GM06990 (cell line): ENCODE measurements at regions not wholly inside any gene's neighbourhood (a gene's known extent, or its start where the extent isn't known, plus 50 kb on each side); places are given as distances from the start of the nearest gene placed in this dataset.

Experiments
- DNase-seq: peaks from one replicate; pipeline ENCODE4 v3.0.0-alpha.2; 2011; ENCODE audit not compliant: insufficient read length; ENCODE audit errors: extremely low read depth
- H3K27me3 ChIP-seq: replicated peaks from 2 replicates; pipeline ENCODE4 v1.6.0; 2011; ENCODE audit warnings: low read length; ENCODE audit not compliant: control insufficient read depth, insufficient read depth
- H3K36me3 ChIP-seq: 2 replicates; pipeline ENCODE4 v1.5.1; 2011; ENCODE audit warnings: low read length; ENCODE audit not compliant: control insufficient read depth, insufficient read depth
- H3K4me3 ChIP-seq: replicated peaks from 2 replicates; pipeline ENCODE4 v1.5.1; 2011; ENCODE audit warnings: low read depth, mild to moderate bottlenecking, control low read depth, low read length
- TF ChIP-seq, protein P1 (sequence below): IDR thresholded peaks from 2 replicates; pipeline ENCODE4 v1.5.1; 2011; ENCODE audit warnings: low read length, control low read depth, mild to moderate bottlenecking, inconsistent platforms; ENCODE audit not compliant: insufficient read depth, poor library complexity, severe bottlenecking

- no peak overlapping the region for H3K4me3 ChIP-seq
- TF ChIP-seq, protein P1, sequence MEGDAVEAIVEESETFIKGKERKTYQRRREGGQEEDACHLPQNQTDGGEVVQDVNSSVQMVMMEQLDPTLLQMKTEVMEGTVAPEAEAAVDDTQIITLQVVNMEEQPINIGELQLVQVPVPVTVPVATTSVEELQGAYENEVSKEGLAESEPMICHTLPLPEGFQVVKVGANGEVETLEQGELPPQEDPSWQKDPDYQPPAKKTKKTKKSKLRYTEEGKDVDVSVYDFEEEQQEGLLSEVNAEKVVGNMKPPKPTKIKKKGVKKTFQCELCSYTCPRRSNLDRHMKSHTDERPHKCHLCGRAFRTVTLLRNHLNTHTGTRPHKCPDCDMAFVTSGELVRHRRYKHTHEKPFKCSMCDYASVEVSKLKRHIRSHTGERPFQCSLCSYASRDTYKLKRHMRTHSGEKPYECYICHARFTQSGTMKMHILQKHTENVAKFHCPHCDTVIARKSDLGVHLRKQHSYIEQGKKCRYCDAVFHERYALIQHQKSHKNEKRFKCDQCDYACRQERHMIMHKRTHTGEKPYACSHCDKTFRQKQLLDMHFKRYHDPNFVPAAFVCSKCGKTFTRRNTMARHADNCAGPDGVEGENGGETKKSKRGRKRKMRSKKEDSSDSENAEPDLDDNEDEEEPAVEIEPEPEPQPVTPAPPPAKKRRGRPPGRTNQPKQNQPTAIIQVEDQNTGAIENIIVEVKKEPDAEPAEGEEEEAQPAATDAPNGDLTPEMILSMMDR = no peak
- no peak for DNase-seq
Observed at GRCh38 chr9:20092561-20092960, 303.7 kb upstream of the SLC24A2 start.

GRCh38 chr9:20087481-20087880 is 298.6 kb upstream of the SLC24A2 start:
- H3K36me3 ChIP-seq = no peaks in the 10 kb centered on the region
- no peak overlapping the region for H3K4me3 ChIP-seq
- no peaks in the 10 kb centered on the region for H3K27me3 ChIP-seq
- TF ChIP-seq, protein P1 = no peak
- no peak for DNase-seq

More at GRCh38 chr9:20092561-20092960, 303.7 kb upstream of the SLC24A2 start:
- no peaks in the 10 kb centered on the region for H3K27me3 ChIP-seq
- no peaks in the 10 kb centered on the region for H3K36me3 ChIP-seq

- Histone ChIP-seq H3K27me3 (no peaks in the 10 kb centered on the region), H3K36me3 (no peaks in the 10 kb centered on the region), H3K4me3 (no peak overlapping the region)
- DNase-seq = no peak
- TF ChIP-seq, protein P1 = no peak
Observed at GRCh38 chr9:20085842-20086241, 297.0 kb upstream of the SLC24A2 start.

DNA sequence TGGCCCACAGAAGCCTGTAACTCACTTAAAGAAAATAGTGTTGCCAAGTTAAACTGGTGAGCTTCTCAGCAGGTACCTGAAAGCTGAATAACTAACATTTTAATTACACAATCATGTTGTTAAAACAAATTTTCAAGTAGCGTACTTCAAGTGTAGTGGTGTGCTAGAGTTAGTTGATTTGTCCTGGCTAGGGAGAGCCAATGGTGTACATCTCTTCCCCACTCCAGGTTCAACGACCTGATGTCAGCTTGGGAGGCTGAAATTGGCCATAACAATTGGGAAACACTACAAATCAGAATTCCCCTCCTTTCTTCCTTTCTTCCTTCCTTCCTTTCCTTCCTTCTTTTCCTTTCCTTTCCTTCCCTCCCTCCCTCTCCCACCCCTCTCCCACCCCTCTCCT is 295.3 kb upstream of the SLC24A2 start:
- TF ChIP-seq, protein P1 = no peak
- H3K27me3 ChIP-seq = no peaks in the 10 kb centered on the region
- DNase-seq = no peak
- no peaks in the 10 kb centered on the region for H3K36me3 ChIP-seq
- H3K4me3 ChIP-seq = no peak overlapping the region

- no peak overlapping the region for H3K4me3 ChIP-seq
- H3K27me3 ChIP-seq = no peaks in the 10 kb centered on the region
- no peaks in the 10 kb centered on the region for H3K36me3 ChIP-seq
- TF ChIP-seq, protein P1 = no peak
- DNase-seq = no peak
Observed at GRCh38 chr9:20083390-20083789, 294.6 kb upstream of the SLC24A2 start.

DNA sequence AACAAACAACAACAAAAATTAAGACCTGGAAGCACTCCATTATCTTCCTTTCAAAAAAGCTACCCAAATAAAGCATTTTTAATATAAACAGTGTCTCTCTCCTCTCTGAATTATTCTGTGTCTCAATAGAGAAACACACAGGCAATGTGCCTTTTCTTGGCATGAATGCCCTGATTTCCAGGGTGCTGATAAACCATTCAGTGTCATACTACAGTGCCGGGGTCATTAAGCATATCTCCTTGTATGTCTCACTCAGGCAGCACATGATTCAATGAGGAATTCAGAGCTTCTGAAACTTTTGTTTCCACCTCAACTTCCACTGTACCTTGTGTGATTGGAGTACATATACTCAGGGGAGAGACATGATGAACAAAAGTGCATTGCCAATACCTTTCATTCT is 294.0 kb upstream of the SLC24A2 start:
- TF ChIP-seq, protein P1 = no peak
- H3K4me3 ChIP-seq = no peak overlapping the region
- DNase-seq = no peak
- H3K27me3 ChIP-seq = no peaks in the 10 kb centered on the region
- H3K36me3 ChIP-seq = no peaks in the 10 kb centered on the region
